ENCODE measurements at regions not wholly inside any gene's neighbourhood (a gene's known extent, or its start where the extent isn't known, plus 50 kb on each side); places are given as distances from the start of the nearest gene placed in this dataset.

DNA sequence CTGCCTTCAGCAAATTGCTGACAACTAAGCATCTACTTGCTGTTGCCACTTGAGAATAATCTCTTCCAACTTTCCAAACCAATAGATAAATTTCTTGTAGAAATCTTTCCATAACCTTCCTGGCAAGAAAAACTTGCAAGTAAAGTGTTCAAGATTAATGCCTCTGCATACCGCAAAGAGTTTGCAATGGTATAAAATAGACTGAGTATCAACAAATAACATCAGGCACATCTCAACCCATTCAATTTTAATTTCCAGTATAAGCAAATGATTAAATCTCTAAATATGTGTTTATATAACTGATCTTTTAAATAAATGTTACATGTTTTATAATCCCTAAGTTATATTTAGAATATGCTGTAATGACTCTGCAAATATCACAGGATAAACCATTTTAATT is 275.2 kb upstream of the AGA start:
- Histone ChIP-seq H3K4me2 (ENCODE audit: control insufficient read depth, insufficient read depth) (no peak overlapping the region), H3K4me3 (no peak overlapping the region), H3K9me3 (replicated peaks; ENCODE audit: control insufficient read depth, insufficient read depth, low read length) (no peaks in the 10 kb centered on the region), H3K79me2 (ENCODE audit: control insufficient read depth, insufficient read depth, low read length) (no peaks in the 10 kb centered on the region), H3K27ac (ENCODE audit: control insufficient read depth, insufficient read depth) (no peak overlapping the region), H4K20me1 (ENCODE audit: control insufficient read depth, insufficient read depth) (no peaks in the 10 kb centered on the region), H2AFZ (ENCODE audit: control insufficient read depth, low read depth, low read length) (no peak overlapping the region), H3K27me3 (replicated peaks in 1 of 2; ENCODE audit: control insufficient read depth in 2 of 2, insufficient read depth in 2 of 2, low read length in 1 of 2) (no peaks in the 10 kb centered on the region), H3K9ac (ENCODE audit: control insufficient read depth, insufficient read depth, low read length) (no peak overlapping the region), H3K4me1 (ENCODE audit: control insufficient read depth, insufficient read depth, low read length) (no peaks in the 10 kb centered on the region), H3K36me3 (ENCODE audit: control insufficient read depth in 2 of 2, insufficient read depth in 2 of 2, low read length in 1 of 2) (no peaks in the 10 kb centered on the region)
- in situ Hi-C loops (cut with MboI): no loop called here
- ChIA-PET SMC1A (ENCODE audit: uncharacterized antibody, unreplicated experiment) (no interaction called here), POLR2A (no interaction called here), RAD21 (ENCODE audit: unreplicated experiment) (no interaction called here), CTCF (no interaction called here)
- BruUV-seq (replicated peaks): no TSS peak
- FAIRE-seq (no peak), DNase-seq (ENCODE audit: low read depth, low spot score) (no peak), ATAC-seq (no peak)
- 100% methylated on average over 1 of the region's 1 CpG for WGBS (ENCODE audit: insufficient coverage, insufficient replicate concordance, low lambda C conversion rate, missing lambda C conversion rate)
- TF ChIP-seq MEF2A (IDR thresholded peaks at IDR 0.05; ENCODE audit: insufficient read depth, low read depth, low read length) (no peak), RBBP5 (conservative IDR thresholded peaks at IDR 0.05) (no peak), MYC (IDR thresholded peaks at IDR 0.05; ENCODE audit: insufficient read depth, insufficient read length, insufficient replicate concordance, low read length, severe bottlenecking) (no peak), ZNF384 (IDR thresholded peaks at IDR 0.05; ENCODE audit: borderline replicate concordance, low read depth, low read length) (no peak), SMC3 (IDR thresholded peaks at IDR 0.05; ENCODE audit: borderline replicate concordance, low read length) (no peak), NFIC (IDR thresholded peaks at IDR 0.05; ENCODE audit: low read depth, low read length) (no peak), PBX3 (IDR thresholded peaks at IDR 0.05; ENCODE audit: insufficient replicate concordance, low read depth, low read length) (no peak), BRCA1 (IDR thresholded peaks at IDR 0.05; ENCODE audit: low read depth, low read length) (no peak), MEF2B (IDR thresholded peaks at IDR 0.05; ENCODE audit: partially characterized antibody, poor library complexity, severe bottlenecking) (no peak)
- TF ChIP-seq, protein P1, sequence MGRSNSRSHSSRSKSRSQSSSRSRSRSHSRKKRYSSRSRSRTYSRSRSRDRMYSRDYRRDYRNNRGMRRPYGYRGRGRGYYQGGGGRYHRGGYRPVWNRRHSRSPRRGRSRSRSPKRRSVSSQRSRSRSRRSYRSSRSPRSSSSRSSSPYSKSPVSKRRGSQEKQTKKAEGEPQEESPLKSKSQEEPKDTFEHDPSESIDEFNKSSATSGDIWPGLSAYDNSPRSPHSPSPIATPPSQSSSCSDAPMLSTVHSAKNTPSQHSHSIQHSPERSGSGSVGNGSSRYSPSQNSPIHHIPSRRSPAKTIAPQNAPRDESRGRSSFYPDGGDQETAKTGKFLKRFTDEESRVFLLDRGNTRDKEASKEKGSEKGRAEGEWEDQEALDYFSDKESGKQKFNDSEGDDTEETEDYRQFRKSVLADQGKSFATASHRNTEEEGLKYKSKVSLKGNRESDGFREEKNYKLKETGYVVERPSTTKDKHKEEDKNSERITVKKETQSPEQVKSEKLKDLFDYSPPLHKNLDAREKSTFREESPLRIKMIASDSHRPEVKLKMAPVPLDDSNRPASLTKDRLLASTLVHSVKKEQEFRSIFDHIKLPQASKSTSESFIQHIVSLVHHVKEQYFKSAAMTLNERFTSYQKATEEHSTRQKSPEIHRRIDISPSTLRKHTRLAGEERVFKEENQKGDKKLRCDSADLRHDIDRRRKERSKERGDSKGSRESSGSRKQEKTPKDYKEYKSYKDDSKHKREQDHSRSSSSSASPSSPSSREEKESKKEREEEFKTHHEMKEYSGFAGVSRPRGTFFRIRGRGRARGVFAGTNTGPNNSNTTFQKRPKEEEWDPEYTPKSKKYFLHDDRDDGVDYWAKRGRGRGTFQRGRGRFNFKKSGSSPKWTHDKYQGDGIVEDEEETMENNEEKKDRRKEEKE (IDR thresholded peaks at IDR 0.05): no peak
- intact Hi-C loops (cut with micrococcal nuclease; ENCODE audit: unreplicated experiment): no loop called here

Data from GM12878 (cell line).